ENCODE measurements at regions not wholly inside any gene's neighbourhood (a gene's known extent, or its start where the extent isn't known, plus 50 kb on each side); places are given as distances from the start of the nearest gene placed in this dataset.
A peak's percentile ranks its signal among the peaks of the same experiment; 100 is the strongest.
"Not testable (repeated sequence)": the region's sequence is repeated elsewhere in the genome, so short reads cannot be mapped to it uniquely, and the experiment has no call there.

DNA sequence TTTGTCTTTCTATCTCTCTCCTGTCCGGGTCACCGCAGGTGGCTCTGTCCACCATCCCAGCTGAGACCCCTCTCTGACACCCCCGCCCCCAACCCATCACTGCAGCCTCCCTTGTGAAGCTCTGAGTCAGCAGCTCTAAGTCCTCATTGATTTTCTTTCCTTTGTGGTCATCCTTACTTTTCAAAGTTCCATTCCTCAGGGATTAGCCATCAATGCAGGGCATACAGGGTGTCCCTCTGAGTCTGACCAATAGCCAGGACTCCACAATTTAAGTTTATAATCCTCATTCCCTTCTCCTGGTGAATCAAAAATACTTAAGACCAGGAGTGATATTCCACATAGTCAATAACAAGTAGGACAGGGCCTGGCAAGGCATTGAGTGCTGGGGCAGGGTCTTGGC is 333.3 kb upstream of the CNR1 start:
- DNase-seq: no peak

DNA sequence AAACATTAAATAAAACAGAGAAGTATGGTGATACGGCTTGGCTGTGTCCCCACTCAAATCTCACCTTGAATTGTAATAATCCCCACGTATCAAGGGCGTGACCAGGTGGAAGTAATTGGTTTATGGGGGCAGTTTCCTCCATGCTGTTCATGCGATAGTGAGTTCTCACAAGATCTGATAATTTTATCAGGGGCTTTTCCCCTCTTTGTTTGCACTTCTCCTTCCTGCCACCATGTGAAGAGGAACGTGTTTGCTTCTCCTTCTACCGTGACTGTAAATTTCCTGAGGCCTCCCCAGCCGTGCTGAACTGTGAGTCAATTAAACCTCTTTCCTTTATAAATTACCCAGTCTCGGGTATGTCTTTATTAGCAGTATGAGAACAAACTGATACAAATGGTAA is 331.3 kb upstream of the CNR1 start:
- DNase-seq: not testable (repeated sequence)

DNA sequence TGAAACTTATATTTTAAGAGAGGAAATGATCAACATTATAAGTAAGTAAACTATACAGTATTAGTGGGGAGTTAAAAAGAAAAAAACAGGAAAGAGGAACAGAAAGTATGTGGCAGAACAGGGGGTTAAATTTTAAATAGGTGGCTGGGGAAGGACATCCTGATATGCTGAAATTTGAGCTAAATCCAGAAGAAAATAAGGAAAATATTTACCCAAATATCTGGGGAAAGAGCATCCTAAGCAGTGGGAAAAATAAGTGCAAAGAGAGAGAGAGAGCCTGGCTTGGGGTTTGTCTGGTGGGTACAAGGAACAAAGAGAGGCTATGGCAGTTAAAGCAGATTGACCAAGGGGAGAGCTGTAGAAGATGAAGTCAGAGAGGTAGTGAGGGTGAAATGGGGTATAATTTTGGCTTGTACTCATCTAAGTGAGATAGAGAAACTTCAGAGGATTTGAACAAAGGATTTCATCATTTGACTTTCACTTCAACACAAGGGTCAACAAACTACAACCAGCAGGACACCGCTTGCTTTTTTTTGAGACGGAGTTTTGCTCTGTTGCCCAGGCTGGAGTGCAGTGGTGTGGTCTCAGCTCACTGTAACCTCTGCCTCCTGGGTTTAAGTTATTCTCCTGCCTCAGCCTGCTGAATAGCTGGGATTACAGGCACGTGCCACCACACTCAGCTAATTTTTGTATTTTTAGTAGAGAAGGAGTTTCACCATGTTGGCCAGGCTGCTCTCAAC is 328.4 kb upstream of the CNR1 start:
- no peak for DNase-seq

DNA sequence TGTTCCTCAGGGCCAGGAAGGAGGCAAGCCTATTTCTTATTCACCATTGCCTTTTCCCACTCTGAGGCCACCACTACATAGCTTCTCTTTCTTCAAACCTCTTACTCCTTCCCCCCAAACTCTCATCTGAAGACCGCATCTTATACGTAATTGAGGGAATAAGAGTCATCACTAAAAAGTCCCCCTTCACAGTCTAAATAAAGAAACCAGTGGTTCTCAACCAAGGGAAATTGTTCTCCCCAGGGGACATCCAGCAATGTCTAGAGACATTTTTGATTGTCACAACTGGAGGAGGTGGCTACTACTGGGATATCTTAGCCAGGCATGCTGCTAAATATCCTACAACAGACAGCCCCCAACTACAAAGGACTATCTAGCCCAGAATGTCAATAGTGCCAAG is 327.6 kb upstream of the CNR1 start:
- DNase-seq: no peak

DNA sequence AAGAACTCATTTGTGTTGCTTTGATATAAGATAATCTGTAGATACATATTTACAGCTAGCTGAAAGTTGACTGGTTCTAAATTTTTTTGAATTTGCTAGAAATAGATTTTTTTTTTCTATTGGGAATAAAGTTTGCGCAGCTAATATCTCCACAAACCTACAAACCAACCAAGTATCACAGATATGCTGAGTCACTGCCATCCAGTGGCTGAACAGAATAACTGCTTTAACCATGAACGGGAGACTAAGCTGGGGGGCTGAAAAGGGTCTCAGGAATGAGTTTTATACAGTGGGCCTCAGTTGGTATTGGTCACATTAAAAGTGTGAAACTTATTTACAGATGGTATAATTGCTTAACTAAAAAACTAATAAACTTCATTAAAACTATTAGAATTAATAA is 326.7 kb upstream of the CNR1 start:
- peak; percentile 15 for DNase-seq

DNA sequence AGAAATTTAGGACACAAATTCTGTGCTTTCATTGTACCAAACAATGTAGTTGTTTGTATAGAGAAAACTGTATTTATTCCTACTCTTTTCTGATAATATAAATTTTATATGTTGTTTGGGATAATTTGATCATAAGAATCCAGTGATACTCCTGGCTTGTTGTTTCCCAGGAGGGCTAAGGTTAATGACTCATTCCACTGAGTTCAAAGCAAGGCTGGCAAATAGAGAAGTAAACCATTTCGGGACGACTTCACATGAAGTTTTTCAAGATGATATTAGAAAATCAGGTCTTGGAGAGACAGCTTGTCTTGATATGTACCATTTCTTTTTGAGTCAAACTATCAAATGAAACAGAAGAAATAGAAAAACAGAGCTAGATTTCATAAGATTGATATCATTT is 326.1 kb upstream of the CNR1 start:
- DNase-seq: no peak

DNA sequence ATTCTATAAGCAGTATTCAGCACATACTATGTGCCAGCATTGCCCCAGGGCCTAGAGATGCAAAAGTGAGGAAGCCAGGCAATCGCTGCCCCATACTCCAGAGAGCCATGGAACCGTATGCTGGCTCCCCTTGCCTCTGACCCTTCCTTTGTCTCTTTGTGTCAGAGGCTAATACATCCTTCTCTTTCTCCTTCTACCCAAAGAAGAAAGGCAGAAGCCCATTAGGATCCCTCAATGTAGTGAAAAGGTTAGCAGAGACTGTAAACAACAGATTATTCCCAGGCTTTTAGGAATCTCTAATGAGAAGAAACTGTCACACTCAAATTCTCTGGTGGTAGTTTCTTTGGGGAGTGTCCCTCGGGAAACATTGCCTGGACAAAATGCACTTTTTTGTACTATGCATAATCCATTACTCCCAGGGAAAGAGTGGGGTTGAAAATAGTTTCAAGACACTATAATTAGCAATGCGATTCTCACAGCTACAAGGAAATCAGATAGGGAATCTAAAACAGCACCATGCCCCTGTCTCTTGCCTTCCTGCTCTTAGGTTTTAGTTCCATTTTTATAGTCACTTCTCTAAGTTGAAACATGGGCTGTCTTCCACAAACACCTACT is 325.2 kb upstream of the CNR1 start:
- DNase-seq: no peak

DNA sequence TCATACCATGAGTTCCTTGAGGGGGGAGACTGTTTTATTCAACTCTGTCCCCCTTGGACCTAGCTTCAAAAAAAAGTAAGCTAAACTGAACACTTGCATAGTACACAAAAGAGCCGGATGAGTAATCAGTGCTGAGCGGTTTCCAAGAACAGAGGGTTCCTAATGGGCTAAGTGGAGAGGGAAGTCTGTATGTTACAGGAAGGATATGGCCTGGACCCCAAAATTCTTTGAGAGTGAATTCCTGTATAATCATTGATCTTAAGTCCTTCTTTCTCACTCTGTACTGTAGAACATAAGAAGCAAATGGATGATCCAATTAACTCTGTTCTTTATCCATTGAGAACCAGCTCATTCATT is 324.7 kb upstream of the CNR1 start:
- no peak for DNase-seq

DNA sequence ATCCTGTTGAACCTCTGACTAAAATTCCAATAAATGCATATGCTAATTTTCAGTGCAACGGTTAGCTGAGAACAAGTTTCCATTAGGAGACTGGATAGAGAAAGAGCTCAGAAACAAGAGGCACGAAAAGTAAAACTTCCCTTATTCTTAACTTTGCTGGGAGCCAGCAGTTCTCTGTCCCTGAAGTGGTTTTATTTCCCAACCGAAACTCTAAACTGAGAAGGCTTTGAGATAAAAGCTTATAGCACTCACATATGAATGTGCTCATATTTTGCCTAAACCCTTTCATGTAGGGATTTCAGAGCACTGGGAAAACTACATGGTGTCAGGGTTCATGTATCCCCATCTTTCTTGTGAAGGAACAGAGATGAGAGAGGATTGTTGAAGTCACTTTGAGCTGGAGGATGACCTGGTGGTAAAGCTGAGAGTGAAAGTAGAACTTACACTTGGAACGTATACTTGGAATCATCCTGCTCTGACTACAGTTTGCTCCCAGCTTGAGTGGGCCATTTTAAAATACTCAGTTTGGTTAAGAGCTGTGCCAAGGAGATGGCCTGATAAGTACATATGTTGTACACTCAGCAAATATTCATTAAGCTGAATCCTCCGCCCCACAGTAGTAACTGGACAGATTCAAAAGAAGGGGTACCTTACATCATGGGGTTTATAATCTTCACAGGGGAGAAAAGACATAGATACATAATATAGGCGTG is 324.2 kb upstream of the CNR1 start:
- no peak for DNase-seq

DNA sequence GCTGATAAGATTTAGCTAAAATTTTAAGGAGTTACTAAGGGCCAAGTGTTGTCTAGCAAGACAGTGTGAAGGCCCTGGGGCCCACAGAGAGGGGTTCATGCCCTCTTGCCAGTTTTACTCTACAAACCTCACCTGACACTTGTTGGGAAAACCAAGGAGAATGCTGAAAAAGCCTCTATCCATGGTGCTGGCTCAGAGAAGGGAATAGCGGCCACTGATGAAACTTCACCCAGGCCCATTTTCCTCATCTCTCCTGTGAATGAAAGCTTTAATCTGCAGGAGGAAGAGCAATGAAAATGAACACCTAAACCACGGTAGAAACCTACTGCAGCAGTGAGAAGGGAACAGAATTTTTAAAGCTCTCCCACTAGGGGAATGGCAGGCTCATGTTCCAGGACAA is 317.3 kb upstream of the CNR1 start:
- no peak for DNase-seq

DNA sequence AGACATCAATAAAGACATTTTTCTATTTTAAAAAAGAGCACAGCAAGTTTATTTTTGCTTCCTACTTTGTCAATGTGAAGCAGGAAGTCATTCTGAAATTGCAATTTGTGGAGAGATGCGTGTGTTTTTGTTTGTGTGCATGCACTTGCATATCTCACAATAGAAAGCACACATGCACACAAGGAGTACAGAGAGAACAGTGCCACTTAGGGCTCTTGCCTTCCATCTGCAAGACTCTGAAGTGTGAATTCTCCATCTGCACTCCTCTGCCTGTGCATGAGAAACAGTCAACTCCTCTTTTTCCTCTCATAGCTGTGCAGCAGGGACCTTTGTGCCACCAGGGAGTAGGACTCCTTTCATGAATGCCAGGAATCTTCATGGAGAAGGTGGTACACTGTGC is 316.3 kb upstream of the CNR1 start:
- no peak for DNase-seq

DNA sequence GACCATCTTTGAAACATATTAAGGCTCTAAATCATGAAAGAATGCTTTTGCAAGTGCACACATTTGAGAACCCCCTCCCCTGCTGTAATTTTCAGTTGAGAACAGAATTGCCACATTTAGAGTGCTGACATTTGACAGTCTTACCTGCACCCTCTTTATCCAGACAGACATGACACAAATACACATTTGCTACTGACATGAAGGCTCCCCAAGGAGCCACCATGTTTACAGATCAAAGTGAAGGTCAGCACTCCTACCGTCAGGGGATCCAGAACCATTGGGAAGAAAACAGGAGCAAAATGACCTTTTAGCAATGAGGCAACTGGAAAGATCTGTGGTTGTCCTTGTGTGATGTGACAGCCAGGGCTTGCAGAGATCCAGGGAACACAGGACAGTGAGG is 315.4 kb upstream of the CNR1 start:
- no peak for DNase-seq

DNA sequence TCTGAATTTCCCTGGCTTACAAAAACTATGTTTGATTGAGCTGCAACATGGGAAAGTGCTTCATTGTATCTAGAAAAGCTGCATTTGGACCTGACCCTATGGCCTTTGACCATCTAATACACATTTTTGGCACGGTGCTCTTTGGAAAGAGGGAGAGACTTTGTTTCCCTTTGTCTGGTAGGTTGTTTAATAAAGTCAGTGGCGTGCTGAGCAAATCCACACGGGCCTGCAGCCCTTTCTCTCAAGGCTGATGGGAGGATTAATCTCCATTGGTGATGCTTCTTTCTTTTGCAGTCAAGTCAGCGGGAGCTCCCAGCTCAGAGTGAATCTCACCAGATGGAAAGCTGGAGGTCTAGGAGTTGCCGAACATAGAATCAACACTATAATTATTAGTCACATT is 314.7 kb upstream of the CNR1 start:
- no peak for DNase-seq

DNA sequence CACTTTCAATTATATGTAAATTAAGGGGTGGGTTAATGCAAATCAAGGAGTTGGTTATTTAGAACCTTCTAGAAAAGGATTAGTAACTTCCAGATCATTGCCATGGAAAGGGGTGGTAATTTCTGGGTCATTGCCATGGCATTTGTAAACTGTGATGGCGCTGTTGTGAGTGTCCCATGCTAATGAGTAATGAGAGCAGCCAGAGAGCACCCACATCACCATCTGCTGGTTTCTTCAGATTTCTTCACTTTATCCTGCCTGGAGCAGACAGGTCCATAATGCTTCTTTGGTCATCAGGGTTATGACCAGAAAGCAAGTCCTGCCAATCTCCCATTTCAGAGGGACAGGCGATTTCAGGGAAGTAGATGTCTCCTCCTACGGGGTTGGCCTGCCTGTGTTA is 311.3 kb upstream of the CNR1 start:
- DNase-seq: no peak

DNA sequence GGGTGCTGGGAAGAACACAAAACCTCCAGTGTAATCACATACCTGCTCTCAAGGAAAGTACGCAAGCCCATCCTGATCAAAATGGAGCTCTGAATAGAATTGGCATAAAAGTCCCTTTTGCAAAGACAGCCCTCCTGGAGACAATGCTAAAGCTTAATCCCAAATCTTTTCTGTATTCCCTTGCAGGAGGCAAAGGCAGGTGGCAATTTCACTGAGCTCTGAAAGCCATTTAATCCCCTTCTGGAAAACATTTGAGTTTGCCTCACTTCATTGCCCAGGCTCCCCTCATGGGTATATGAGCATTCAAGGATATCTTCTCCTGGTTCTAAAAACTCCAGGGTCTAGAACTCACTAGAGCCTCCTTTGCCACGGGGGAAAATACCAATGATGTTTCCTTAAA is 310.2 kb upstream of the CNR1 start:
- peak; percentile 76 for DNase-seq

DNA sequence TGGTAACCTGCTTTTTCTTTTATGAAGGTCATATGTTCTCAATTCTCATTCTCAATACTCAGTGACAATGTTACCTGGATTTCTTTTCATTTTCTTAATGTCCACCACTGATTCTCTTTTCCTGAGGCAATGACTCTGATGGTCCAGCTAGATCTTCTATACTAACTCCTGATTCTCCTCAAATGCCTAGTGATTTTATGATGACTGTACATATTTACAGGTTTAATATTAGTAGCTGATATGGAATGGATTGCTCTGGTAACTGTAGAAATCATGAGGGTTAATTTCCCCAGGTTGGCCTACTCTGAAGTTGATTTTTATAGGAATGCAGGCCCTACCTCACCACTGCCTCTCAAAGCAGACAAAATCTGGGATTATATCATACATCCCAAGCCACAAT is 308.6 kb upstream of the CNR1 start:
- no peak for DNase-seq

DNA sequence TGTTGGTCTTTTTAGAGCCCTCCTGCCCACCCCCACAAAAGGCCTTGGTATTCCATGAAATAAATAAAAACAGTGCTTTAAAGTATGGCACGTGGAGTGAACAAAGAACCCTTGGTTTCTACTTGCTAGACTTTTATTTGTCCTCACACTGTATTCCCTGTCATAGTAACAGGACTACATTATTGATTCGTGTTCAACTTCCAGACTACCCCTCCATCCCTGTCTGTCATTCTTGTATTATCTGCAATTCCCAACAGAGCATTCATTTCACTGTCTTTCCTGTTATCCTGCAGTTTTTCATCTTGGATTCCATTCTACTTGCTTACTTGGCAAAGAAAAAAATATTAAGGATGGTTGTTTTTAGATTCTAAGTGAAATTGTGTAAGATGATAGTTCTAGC is 307.4 kb upstream of the CNR1 start:
- DNase-seq: no peak

DNA sequence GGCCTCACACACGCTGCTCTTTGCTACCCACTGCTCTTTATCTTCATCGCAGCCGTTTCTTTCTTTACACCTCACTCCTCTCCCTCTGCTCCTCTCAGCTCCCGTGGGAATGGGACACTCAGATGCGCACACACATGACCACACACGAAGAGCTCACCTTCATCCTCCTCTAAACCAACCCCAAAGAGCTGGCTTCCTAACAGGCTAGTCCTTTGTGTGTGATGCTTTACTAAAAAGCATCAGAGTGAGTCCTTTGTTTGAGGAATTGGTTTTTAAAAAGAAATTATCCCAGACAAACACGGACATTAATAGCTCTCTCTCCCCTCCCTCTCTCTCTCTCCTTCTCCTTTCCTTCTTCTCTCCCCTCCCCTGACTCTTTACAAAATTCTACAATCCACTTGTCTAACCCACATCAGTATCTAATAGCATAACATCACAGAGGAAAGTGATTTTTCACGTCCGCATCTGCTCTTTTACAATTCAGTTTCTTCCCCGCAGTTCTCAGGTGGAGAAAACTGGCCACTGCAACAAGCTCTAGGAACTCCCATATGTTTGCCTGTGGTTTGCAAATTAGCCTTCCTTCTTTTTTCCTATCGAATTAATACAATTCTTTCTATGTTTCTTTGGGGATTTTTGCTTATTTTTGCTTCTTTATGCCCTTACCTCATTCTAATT is 306.8 kb upstream of the CNR1 start:
- DNase-seq: no peak

DNA sequence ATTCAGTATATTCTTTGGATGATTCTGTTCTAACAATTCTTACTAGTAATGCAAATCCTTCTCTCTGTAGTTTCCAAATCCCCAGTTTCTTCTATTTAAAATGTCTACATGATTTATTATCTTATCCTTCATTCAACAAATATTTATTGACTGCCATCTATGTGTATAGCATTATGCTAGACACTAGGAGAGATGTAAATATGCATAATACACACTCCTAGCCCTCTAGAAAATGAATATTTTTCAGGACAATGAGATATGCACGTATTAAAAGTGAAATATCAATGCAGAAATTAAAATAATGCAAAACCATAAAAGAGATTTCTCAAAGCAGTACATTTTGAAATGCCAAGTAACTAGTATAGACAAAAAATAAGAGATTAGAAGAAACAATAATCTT is 293.5 kb upstream of the CNR1 start:
- no peak for DNase-seq

DNA sequence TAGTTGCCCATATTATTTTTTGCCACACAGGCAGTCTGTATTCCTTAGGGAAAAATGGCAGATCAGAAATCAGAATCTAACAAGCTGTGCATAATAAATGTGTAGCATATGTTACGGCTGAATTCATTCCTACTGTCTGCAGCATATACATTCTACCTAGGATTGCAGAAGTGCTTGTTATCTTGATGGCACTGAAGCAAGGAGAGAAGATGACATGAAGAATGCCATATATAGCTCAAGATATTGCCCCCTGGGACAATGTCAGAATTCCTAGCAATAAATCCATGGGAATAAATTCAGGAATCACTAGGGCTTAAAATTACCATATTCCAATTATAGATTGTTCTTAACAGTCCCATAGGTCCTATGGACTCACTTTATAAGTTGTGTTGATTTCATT is 293.0 kb upstream of the CNR1 start:
- no peak for DNase-seq

DNA sequence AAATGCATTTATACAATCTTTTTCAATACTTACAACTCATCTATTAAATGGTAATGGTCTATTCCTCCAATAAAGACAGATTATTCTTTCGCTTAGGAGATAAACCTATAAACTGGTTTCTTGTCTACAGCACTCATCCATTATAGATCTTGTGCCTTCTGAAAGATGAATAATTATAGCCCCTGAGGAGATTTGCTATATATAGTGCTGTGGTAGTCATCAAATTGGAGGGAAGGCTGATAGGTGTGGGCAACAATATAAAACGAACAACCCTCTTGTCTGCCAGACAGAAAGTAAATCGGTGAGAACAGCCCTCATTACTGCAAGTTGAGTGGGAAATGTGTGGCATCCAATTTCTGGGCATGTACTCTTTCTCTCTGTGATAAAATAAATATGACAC is 292.5 kb upstream of the CNR1 start:
- DNase-seq: no peak

DNA sequence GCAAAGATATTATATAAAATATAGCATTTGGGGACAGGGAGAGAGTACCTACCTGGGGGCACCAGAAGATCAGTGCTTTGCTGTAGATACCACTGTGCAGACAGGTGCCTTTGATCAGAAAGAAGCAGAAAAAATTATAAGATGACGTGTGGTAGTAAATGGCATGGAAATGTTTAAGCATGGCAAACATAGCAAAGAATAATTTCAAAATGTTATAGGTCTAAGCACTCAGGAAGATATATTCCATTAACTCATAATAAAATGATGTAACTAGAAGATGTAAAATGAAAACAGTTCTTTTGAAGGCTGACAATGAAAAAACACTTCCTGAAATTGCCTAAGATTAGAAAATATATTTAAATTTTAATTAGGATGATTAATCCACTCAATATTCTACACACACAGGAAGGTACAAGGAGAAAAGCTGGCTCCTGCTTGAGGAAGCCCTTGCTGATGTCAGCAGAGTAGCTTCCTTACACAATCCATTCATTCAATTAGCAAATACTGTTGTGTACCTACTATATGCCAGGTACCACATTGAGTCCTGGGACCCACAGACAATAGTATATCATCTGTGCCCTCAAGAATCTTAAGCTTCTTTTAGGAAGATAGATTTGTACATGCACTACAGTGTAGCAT is 290.2 kb upstream of the CNR1 start:
- DNase-seq: no peak

DNA sequence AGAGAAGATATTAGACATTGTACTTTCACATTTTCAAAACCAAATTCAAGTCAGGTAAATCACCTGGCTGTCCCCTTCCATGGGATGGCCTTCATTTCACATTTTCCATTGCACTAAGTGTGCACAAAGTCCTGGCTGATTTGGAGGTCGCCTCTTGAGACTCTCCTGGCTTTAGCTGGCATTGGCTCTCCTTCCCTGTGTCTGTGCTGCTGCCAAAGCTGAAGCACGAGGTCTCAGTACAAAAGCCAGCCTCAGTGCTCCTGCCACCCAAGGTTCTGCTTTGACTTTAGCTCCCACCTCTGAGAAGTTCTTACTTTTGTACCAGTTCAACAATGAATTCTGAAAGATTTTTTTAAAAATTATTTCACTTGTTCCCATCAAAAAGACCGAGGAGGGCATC is 289.2 kb upstream of the CNR1 start:
- no peak for DNase-seq

DNA sequence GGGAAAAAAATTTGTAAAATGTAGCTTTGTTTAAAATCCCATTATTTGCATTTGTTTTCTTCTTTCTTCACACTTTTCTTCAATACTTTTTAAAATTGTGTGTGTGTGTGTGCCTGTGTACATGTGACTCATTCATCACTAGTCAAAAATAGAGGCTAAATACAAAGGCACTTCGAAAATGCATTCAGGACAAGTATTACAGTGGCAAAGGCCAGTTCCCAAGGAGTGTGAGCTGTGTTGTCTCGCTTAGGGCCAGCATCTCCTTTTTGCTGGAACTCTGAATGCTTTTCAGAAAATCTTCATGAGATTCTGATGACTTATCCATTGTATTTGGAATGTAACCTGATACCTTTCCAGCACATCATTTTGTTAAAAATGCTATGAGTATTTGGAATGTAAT is 288.5 kb upstream of the CNR1 start:
- no peak for DNase-seq
